GM21786 (cell line): ENCODE measurements at regions not wholly inside any gene's neighbourhood (a gene's known extent, or its start where the extent isn't known, plus 50 kb on each side); places are given as distances from the start of the nearest gene placed in this dataset.

Source experiments
- ATAC-seq: cut with Tn5 transposase; IDR thresholded peaks from one replicate; pipeline ENCODE4 v1.9.1; 2021; ENCODE audit not compliant: unreplicated experiment

- ATAC-seq: no peak
Measured at GRCh38 chr2:188042412-188042811, 249.3 kb upstream of the GULP1 start.

- no peak for ATAC-seq
Measured at GRCh38 chr2:188045016-188045415, 246.7 kb upstream of the GULP1 start.

- ATAC-seq: no peak
Measured at GRCh38 chr2:188046437-188046836, 245.2 kb upstream of the GULP1 start.

GRCh38 chr2:188047735-188048134, 243.9 kb upstream of the GULP1 start:
- no peak for ATAC-seq

GRCh38 chr2:188050726-188051125, 240.9 kb upstream of the GULP1 start:
- no peak for ATAC-seq

- ATAC-seq: no peak
Measured at GRCh38 chr2:188051706-188052105, 240.0 kb upstream of the GULP1 start.

- ATAC-seq: no peak
Measured at GRCh38 chr2:188065386-188065785, 226.3 kb upstream of the GULP1 start.

GRCh38 chr2:188068093-188068492, 223.6 kb upstream of the GULP1 start:
- no peak for ATAC-seq

- ATAC-seq: peak; percentile 61
Measured at GRCh38 chr2:188076149-188077056, 215.3 kb upstream of the GULP1 start.

- ATAC-seq: no peak
Measured at GRCh38 chr2:188077757-188078156, 213.9 kb upstream of the GULP1 start.

- ATAC-seq: no peak
Measured at GRCh38 chr2:188078534-188078933, 213.1 kb upstream of the GULP1 start.

- no peak for ATAC-seq
Measured at GRCh38 chr2:188079196-188079595, 212.5 kb upstream of the GULP1 start.

GRCh38 chr2:188085421-188085820, 206.3 kb upstream of the GULP1 start:
- ATAC-seq: no peak

- no peak for ATAC-seq
Measured at GRCh38 chr2:188089901-188090300, 201.8 kb upstream of the GULP1 start.

GRCh38 chr2:188091220-188091619, 200.5 kb upstream of the GULP1 start:
- no peak for ATAC-seq

GRCh38 chr2:188092734-188093133, 198.9 kb upstream of the GULP1 start:
- ATAC-seq: no peak

- ATAC-seq: no peak
Measured at GRCh38 chr2:188096910-188097309, 194.8 kb upstream of the GULP1 start.

GRCh38 chr2:188102881-188103280, 188.8 kb upstream of the GULP1 start:
- ATAC-seq: no peak

- no peak for ATAC-seq
Measured at GRCh38 chr2:188114014-188114413, 177.7 kb upstream of the GULP1 start.

- no peak for ATAC-seq
Measured at GRCh38 chr2:188117706-188118105, 174.0 kb upstream of the GULP1 start.

- ATAC-seq: no peak
Measured at GRCh38 chr2:188118431-188118830, 173.2 kb upstream of the GULP1 start.

GRCh38 chr2:188119112-188119838, 172.4 kb upstream of the GULP1 start:
- ATAC-seq: no peak
